ENCODE measurements at regions not wholly inside any gene's neighbourhood (a gene's known extent, or its start where the extent isn't known, plus 50 kb on each side); places are given as distances from the start of the nearest gene placed in this dataset.

GRCh38 chr22:46062971-46063631 is 86.1 kb upstream of the WNT7B start:
- TF ChIP-seq CTCF (IDR thresholded peaks at IDR 0.05) = no peak
- no peak for TF ChIP-seq EP300 (IDR thresholded peaks at IDR 0.05)
- TF ChIP-seq POLR2A (IDR thresholded peaks at IDR 0.05) = no peak
- no peak for TF ChIP-seq POLR2AphosphoS5 (IDR thresholded peaks at IDR 0.05)

All from stomach (tissue), 4 donors.